SK-MEL-5 (cell line): ENCODE measurements at regions not wholly inside any gene's neighbourhood (a gene's known extent, or its start where the extent isn't known, plus 50 kb on each side); places are given as distances from the start of the nearest gene placed in this dataset.
"Not testable (repeated sequence)": the region's sequence is repeated elsewhere in the genome, so short reads cannot be mapped to it uniquely, and the experiment has no call there.

Experiments used
- DNase-seq: peaks from one replicate; pipeline ENCODE4 v3.0.0-alpha.2; 2016; ENCODE audit warnings: low read depth, low spot score
- in situ Hi-C: cut with HindIII; loops from 2 replicates; pipeline ENCODE4 v1.10.0; 2016; ENCODE audit warnings: low sequenced_read_pairs, high pct_unique_total_duplicates, low pct_unique_long_range_greater_than_20kb

DNA sequence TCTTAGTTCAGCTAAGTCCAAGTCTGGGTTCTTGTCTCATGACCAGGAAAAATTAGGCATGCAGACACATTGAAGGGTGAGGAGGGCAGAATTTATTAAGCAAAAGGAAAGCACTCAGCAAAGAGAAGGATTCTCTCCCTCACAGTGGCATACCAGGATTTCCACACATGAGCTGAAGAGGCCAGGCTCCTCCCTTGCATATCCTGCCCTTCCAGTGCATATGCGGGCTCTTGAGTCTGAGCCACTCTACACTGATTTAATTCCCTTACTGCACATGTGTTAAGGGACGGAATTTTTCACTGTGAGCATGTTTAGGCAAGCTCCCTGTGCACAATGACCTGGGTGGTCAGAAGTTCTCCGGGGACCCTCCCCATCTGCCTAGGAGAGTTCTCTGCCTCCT, 652.7 kb upstream of the POM121L12 start:
- DNase-seq: no peak
- in situ Hi-C loops: no loop called here

DNA sequence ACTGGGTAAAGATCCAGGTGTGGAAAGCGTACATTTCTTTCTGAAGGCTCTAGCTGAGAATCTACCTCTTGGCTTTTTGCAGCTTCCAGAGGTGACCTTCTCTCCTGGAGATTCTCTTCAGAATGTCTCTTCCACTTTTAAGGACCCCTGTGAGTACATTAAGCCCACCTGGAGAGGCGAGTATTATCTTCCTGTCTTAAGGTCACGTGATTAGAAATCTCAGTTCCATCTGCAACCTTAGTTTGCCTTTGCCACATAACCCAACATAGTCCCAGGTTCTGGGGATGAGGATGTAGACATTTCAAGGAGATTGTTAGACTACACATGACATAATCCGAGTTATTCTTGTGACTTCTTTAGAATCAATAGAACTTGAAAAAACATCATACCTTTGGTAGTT, 665.5 kb upstream of the POM121L12 start:
- DNase-seq: no peak
- in situ Hi-C loops: no loop called here

DNA sequence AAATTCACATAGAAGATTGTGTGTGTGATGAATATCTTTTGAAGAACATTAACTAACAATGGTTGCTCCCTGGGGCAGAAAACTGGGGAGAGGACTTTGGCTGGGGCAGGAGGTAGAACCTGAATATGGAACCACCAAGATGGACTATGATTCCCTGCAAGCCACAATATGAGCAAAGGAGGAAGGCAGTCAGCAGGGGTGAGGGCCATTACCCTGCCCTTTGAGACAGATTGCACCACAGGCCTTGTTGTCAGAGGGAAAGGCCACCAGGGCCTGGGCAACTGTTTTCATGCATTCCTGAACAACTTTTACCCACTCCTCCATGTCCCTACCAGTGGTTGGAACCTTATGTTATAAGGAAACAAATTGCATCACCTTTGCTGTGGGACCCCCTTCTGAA, 670.1 kb upstream of the POM121L12 start:
- no peak for DNase-seq
- in situ Hi-C loops: no loop called here

DNA sequence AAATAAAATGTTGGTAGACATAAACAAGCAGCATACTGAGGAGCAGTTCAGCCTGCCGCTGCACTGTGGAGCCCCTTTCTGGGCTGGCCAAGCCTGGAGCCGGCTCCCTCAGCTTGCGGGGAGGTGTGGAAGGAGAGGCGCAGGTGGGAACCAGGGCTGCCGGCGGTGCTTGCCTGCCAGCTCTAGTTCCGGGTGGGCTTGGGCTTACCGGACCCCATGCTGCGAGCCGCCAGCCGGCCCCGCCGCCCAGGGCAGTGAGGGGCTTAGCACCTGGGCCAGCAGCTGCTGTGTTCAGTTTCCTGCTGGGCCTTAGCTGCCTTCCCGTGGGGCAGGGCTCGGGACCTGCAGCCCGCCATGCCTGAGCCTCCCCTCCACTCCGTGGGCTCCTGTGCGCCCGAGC, 672.9 kb upstream of the POM121L12 start:
- no peak for DNase-seq
- in situ Hi-C loops: no loop called here

DNA sequence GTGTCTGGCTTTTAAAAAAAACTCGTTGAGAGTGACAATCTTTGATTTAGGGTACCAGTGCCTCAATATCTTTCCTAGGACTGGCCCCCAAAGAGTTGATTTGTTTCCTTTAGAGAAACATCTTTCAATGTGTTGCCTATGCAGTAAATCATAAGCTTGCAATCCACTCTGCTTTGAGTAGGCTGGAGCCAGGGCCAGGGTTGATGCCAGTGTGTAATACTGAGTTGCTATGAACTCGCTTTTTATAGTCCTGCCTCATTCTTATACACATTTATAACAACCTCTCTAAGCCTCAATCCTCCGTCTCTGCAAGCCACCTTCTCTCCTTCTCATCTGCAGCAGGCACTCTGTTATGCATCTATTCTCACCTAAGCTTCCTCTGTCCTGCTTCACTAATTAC, 674.9 kb upstream of the POM121L12 start:
- DNase-seq: no peak
- in situ Hi-C loops: no loop called here

DNA sequence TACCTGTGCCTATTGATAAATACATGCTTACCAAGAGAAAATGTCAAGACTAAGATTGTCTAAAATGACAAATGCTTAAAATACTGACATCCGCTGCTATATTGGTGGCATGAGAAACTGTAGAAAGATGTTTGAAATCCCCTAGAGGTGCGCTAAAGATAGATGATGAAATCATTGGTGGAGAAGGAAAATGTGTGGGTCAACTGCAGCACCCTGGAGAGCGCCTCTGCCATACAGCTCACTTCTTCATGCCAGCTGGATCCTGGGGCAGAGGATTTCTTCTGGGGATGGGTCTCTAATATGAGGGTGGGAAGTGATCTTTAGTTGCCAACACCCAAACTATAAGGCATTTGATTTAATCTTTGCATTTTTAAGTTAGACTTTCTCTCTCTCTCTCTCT, 680.4 kb upstream of the POM121L12 start:
- in situ Hi-C loops: no loop called here
- no peak for DNase-seq

DNA sequence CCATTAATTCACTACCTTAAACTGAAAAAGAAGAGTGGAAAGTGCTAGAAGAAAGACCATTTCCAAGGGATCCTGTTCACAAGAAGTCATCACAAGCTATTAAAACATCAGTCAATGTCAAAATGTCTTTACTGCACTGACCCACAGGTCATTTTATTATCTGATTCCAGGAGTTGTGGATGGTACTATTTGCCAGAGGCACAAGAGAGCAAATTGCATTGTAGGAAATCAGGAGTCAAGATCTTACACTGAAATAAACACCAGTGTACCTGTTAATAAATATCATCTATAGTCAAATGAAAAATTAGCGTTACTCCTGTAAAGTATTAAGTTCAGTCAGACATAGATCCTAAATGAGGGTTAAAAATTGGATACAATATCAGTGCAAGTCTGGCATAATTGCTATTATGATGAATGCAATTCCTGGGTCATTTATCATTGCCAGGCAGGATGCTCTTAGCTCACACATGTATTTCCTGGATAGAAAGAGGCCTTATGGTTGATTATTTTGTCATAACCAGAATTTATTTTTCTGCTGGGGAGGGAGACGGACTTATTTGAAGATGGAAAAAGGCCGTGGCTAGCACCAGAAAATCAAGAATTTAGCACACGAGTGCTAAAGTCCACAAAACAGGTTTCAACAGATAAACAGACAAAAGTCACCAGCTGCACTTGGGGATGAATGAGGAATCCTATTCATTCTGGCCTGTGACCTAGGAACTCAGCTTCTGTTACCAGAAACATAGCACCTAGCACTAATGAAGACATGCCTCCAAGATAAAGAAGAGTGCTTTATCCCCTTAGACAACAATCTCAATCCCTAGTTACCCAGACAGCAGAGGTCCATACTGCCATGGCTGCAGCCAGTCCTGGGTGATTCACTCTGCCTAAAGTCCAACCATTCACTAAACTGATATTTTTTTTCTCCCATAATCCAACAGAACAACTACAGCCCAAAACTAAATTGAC, 683.1 kb upstream of the POM121L12 start:
- DNase-seq: no peak
- in situ Hi-C loops: no loop called here

DNA sequence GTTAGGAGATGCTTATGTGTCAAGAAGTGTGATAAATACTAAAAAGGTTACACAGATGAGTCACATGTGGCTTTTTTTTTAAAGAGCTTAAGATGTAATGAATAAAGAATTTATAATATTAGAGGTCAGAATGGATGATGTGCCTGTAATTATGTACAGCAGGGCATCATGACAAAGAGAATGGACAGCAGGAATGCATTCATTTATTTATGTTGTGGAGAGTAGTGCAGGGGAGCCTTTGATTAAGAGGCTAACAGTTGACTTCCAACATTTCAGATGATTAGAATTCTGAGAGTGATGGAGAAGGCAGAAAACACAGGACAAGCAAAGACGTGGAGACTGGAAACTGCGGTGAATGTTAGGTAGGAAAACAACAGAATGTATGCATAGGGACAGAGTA, 691.4 kb upstream of the POM121L12 start:
- no peak for DNase-seq
- in situ Hi-C loops: no loop called here

DNA sequence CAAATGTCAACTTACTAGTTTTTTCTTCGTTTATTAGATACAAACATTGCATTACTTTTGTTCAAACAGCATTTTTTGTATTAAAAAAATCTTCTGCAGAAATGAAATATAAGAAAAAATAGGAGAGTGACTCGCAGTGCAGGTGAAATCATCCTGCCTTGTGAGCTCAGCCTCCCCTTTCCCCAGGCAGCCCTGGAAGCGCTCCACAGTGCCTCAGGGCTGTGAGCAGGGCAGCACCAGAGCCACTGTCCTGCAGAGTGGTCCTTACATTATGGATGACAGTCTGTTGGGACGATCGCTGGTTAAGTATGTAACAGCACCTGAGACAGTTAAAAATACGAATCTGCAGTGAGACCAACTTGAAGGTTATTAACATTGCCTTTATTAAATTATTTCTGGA, 695.4 kb upstream of the POM121L12 start:
- DNase-seq: no peak
- in situ Hi-C loops: no loop called here

DNA sequence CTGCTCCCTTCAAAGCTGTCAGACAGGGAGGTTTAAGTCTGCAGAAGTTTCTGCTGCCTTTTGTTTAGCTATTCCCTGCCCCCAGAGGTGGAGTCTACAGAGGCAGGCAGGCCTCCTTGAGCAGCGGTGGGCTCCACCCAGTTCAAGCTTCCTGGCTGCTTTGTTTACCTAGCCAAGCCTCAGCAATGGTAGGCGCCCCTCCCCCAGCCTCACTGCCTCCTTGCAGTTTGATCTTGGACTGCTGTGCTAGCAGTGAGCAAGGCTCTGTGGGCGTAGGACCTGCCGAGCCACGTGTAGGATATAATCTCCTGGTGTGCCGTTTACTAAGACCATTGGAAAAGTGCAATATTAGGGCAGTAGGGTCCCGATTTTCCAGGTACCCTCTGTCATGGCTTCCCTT, 707.1 kb upstream of the POM121L12 start:
- in situ Hi-C loops, DNase-seq: not testable (repeated sequence)

DNA sequence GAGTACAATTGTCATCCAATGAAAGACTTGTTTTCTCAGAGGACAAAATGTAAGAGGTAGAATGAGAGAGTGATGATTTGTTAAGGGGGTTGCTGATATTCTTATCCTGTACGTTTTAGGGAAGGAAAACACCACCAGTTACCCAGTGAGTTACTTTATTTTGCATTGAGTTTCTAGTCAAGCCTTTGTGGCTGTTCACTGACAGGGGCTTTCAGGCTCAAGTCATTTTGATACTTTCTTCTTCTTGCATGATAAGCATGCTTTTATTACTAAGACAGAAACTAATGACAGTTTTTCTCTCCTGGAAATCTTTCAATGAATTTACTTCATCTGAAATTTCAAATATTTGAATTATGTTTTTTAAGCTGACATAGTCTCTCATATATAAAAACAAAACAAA, 710.2 kb upstream of the POM121L12 start:
- in situ Hi-C loops: no loop called here

DNA sequence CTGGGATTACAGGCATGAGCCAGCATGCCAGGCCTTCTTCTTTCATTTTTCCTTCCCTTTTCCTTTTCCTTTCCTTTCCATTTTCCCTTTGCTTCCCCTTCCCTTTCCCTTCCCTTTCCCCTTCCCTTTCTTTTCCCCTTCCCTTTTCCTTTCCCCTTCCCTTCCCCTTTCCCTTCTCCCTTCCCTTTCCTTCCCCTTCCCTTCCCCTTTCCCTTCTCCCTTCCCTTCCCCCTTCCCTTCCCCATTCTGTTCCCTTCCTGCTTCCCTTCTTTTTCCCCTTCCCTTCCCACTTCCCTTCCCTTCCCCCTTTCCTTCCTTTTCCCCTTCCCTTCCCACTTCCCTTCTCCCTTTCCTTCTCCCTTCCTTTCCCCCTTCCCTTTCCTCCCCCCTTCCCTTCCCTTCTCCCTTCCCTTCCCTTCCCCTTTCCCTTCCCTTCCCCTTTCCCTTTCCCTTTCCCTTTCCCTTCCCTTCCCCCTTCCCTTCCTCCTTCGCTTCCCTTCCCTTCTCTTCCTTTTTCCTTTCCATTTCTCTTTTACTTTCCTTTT, 712.2 kb upstream of the POM121L12 start:
- in situ Hi-C loops: no loop called here
- DNase-seq: no peak

More for the DNA sequence above, 710.2 kb upstream of the POM121L12 start:
- DNase-seq: no peak

DNA sequence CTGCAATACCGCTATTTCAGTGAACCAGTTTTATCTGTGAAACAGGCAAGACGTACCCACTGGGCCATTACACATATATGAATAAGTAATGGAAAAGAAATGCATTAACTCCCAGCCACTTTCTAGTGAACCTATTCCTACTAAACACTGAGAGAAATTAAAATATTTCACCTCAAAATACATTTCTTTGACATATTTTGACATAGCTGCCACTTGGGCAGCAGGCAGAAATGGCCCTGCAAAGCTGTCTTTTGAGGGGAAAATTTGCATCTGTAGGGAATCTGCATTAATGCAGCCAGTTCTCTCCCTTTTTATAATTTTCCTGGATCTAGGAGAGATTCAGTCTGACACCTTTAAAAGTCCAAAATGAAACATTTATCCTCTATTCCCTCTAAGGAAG, 714.8 kb upstream of the POM121L12 start:
- in situ Hi-C loops: no loop called here
- DNase-seq: no peak

DNA sequence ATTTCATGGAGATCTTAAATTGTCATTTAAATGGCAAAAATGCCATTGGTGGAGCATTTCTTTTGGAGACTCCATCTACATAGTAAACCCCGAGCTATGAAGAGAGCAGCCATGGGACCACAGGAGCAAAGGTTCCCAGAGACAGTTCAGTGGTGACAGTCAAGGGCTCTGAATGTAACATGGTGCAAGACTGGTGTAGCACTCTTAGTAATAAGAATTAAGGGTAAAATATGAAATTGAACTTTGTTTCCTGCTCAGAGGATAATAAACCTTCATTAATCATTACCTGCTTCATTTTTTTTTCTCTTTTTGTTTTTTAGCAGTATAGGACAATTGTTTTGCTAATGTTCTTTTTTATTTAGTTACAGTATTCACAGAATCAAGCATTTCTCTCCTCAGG, 717.5 kb upstream of the POM121L12 start:
- in situ Hi-C loops: no loop called here

DNA sequence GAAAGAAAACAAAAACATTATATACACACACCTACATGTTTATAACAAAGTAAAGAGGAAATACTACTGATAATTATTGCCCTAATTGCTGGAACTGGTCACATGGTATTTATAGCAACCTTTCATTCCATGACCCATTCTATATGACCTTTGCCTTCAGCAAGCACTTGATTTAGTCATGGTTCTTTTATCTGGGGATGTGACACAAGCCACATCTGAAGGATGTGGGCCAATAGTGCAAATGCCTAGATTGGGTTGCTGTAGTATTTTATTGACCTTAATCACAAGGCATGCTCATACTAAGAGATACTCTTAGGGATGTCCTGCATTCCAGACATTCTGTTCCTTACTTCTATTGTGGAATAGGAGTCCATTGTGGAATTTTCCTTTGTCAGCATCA, 723.5 kb upstream of the POM121L12 start:
- in situ Hi-C loops: no loop called here
- no peak for DNase-seq

More for the DNA sequence above, 717.5 kb upstream of the POM121L12 start:
- DNase-seq: no peak

DNA sequence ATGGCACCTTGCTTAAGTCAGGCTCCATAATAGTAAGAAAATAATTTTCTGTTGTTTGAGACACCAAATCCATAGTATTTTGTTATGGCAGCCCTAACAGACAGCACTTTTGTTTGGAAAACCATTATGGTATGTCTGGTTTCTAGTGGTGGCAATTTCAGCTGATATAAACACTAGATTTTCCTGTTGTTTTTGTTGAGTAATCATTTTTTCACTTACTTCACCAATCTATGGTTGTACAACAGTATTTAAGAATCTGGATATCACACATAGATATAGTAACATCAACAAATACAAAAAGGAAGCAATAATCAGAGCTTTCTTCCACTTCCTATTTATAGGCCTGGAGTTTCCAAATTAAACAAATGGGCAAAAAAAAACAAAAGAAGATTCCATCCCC, 725.8 kb upstream of the POM121L12 start:
- in situ Hi-C loops: no loop called here
- DNase-seq: no peak

DNA sequence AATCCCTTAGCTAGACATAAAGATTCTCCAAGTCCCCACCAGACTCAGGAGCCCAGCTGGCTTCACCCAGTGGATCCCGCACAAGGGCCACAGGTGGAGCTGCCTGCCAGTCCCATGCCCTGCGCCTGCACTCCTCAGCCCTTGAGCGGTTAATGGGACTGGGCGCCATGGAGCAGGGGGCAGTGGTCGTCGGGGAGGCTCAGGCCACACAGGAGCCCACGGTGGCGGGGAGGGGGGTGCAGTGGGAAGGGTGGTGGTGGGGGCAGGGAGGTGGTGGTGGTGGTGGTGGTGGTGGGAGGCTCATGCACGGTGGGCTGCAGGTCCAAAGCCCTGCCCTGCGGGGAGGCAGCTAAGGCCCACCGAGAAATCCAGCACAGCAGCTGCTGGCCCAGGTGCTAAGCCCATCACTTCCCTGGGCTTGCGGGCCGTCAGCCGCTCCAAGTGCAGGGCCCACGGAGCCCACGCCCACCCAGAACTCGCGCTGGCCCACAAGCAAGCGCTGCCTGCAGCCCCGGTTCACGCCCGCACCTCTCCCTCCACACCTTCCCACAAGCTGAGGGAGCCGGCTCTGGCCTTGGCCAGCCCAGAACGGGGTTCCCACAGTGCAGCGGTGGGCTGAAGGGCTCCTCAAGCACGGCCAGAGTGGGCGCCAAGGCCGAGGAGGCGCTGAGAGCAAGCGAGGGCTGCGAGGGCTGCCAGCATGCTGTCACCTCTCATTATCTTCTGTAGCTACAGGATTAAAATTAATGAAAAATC, 732.5 kb upstream of the POM121L12 start:
- no peak for DNase-seq
- in situ Hi-C loops: no loop called here

DNA sequence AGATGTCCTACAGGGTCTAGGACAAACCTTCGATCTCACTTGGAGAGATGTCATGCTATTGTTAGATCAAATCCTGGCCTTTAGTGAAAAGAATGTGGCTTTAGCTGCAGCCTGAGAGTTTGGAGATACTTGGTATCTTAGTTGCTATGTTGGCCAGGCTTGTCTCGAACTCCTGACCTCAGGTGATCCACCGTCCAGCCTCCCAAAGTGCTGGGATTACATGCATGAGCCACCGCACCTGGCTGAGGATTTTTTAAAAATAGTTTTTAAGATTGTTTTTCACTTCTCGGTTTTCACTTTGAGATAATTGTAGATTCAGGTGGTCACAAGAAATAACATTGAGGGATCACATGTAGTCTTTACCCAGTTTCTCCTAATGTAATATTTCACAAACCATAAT, 738.3 kb upstream of the POM121L12 start:
- in situ Hi-C loops: no loop called here
- DNase-seq: no peak

DNA sequence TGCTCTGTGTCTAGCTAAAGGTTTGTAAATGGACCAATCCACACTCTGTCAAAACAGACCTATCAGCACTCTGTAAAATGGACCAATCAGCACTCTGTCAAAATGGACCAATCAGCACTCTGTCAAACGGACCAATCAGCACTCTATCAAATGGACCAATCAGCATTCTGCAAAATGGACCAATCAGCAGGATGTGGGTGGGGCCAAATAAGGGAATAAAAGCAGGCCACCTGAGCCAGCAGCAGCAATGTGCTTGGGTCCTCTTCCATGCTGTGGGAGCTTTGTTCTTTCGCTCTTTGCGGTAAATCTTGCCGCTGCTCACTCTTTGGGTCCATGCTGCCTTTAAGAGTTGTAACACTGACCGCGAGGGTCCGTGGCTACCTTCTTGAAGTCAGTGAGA, 740.5 kb upstream of the POM121L12 start:
- DNase-seq: no peak
- in situ Hi-C loops: no loop called here
